PC-9 (cell line): ENCODE measurements at regions not wholly inside any gene's neighbourhood (a gene's known extent, or its start where the extent isn't known, plus 50 kb on each side); places are given as distances from the start of the nearest gene placed in this dataset.

ENCODE experiments used
- BruUV-seq: library from RNA; stranded (reverse); fragments of 400-500 nt; replicated peaks from 2 replicates; lab custom pipeline; 2021; lab: Mats Ljungman, UMichigan
- CTCF ChIA-PET: fragments of 300-600 bp; sonication (Branson Sonifier 250); formaldehyde crosslinking; loops from one replicate; lab custom pipeline; 2022; ENCODE audit warnings: antibody characterized with exemption; lab: Charles Lee
- POLR2A ChIA-PET: fragments of 300-600 bp; sonication (Branson Sonifier 250); formaldehyde crosslinking; loops from one replicate; lab custom pipeline; 2022; ENCODE audit warnings: antibody characterized with exemption; ENCODE audit not compliant: unreplicated experiment; lab: Charles Lee
- DNase-seq, 2 experiments: peaks; one replicate each; pipeline versions ENCODE4 v3.0.0 to v3.0.0-alpha.2; 2015 to 2022; ENCODE audit warnings: mixed read lengths in 1 of 2
- H2AFZ ChIP-seq: fragments of 200-600 bp; sonication (generic); 2 replicates; pipeline ENCODE4 v1.8.1; 2017; ENCODE audit warnings: antibody characterized with exemption
- H3F3A ChIP-seq: fragments of 200-600 bp; sonication (generic); 2 replicates; pipeline ENCODE4 v1.8.1; 2017; ENCODE audit warnings: antibody characterized with exemption, mild to moderate bottlenecking, low read depth; ENCODE audit not compliant: insufficient read depth
- H3K27ac ChIP-seq: fragments of 200-600 bp; sonication (generic); 2 replicates; pipeline ENCODE4 v1.6.1; 2016; ENCODE audit warnings: mixed run types
- H3K27me3 ChIP-seq: fragments of 200-600 bp; sonication (generic); 2 replicates; pipeline ENCODE4 v1.6.1; 2016; ENCODE audit warnings: low read depth, mixed run types; ENCODE audit not compliant: insufficient read depth
- H3K36me3 ChIP-seq: fragments of 200-600 bp; sonication (generic); 2 replicates; pipeline ENCODE4 v1.6.1; 2016; ENCODE audit warnings: low read depth, mixed run types
- H3K4me1 ChIP-seq: fragments of 200-600 bp; sonication (generic); replicated peaks from 2 replicates; pipeline ENCODE4 v1.6.1; 2016; ENCODE audit warnings: mixed run types; ENCODE audit not compliant: insufficient read depth
- H3K4me2 ChIP-seq: fragments of 200-600 bp; sonication (generic); 2 replicates; pipeline ENCODE4 v1.6.1; 2017; ENCODE audit warnings: mixed run types
- H3K4me3 ChIP-seq: fragments of 200-600 bp; sonication (generic); 2 replicates; pipeline ENCODE4 v1.6.1; 2016; ENCODE audit warnings: mixed run types
- H3K79me2 ChIP-seq: fragments of 200-600 bp; sonication (generic); 2 replicates; pipeline ENCODE4 v1.6.1; 2017; ENCODE audit warnings: low read depth, mixed run types
- H3K9me2 ChIP-seq: fragments of 200-600 bp; sonication (generic); 2 replicates; pipeline ENCODE4 v1.8.1; 2017; ENCODE audit warnings: mild to moderate bottlenecking; ENCODE audit not compliant: insufficient read depth
- H3K9me3 ChIP-seq: fragments of 200-600 bp; sonication (generic); 2 replicates; pipeline ENCODE4 v1.8.1; 2016; ENCODE audit warnings: low read depth; ENCODE audit not compliant: insufficient read depth
- H4K20me1 ChIP-seq: fragments of 200-600 bp; sonication (generic); 2 replicates; pipeline ENCODE4 v1.8.1; 2017; ENCODE audit not compliant: insufficient read depth
- CTCF ChIP-seq: fragments of 200-600 bp; sonication (generic); conservative IDR thresholded peaks from 2 replicates; pipeline ENCODE4 v1.6.1; 2017; ENCODE audit warnings: mixed run types, antibody characterized with exemption, mild to moderate bottlenecking, moderate library complexity
- EZH2 ChIP-seq: fragments of 200-600 bp; sonication (generic); IDR thresholded peaks from 2 replicates; pipeline ENCODE4 v1.8.0; 2017; ENCODE audit warnings: antibody characterized with exemption, low read depth
- intact Hi-C: fragments of 100-400 bp; cut with micrococcal nuclease; formaldehyde crosslinking; loops from one replicate; pipeline ENCODE4 v1.10.0; 2022; ENCODE audit not compliant: unreplicated experiment

GRCh38 chr5:159650803-159651202 lies 265.5 kb upstream of the ADRA1B start:
- ChIA-PET CTCF (no interaction called here), POLR2A (interaction anchor here (0.7 kb wide), 1 partner anchor 31 kb away, joined by 4 read pairs; no protein-coding TSS in a partner anchor)
- H3K4me2 ChIP-seq: no peak overlapping the region
- H3K9me3 ChIP-seq: no peaks in the 10 kb centered on the region
- H3K4me1 ChIP-seq: 0 out of 2 replicates have a peak, but pooled peaks cover 3% of the 10 kb centered on the region
- no peaks in the 10 kb centered on the region for H3K36me3 ChIP-seq
- no peaks in the 10 kb centered on the region for H4K20me1 ChIP-seq
- TF ChIP-seq EZH2 (no peak), CTCF (no peak)
- no peaks in the 10 kb centered on the region for H3K79me2 ChIP-seq
- no peaks in the 10 kb centered on the region for H3K27me3 ChIP-seq
- no peak overlapping the region for H3K27ac ChIP-seq
- no peak overlapping the region for H3K4me3 ChIP-seq
- H2AFZ ChIP-seq: no peak overlapping the region
- no peaks in the 10 kb centered on the region for H3F3A ChIP-seq
- H3K9me2 ChIP-seq: no peaks in the 10 kb centered on the region
- no TSS peak for BruUV-seq
- DNase-seq: no peak
- intact Hi-C loops: no loop called here

- ChIA-PET POLR2A (interaction anchor here (0.7 kb wide), 1 partner anchor 138 kb away, joined by 3 read pairs; no protein-coding TSS in a partner anchor), CTCF (no interaction called here)
- no peaks in the 10 kb centered on the region for H3K9me2 ChIP-seq
- H3K4me1 ChIP-seq: peaks cover 17% of the 10 kb centered on the region; the same call in 1 of the 2 replicates
- H3K4me3 ChIP-seq: no peak overlapping the region
- H3K36me3 ChIP-seq: no peaks in the 10 kb centered on the region
- no peak overlapping the region for H2AFZ ChIP-seq
- no peak for TF ChIP-seq CTCF
- TF ChIP-seq EZH2: no peak
- no peaks in the 10 kb centered on the region for H4K20me1 ChIP-seq
- no peaks in the 10 kb centered on the region for H3K79me2 ChIP-seq
- no peaks in the 10 kb centered on the region for H3F3A ChIP-seq
- BruUV-seq: no TSS peak
- no peak overlapping the region for H3K27ac ChIP-seq
- H3K9me3 ChIP-seq: no peaks in the 10 kb centered on the region
- intact Hi-C loops: no loop called here
- DNase-seq: peak; percentile 20 to 50
- no peaks in the 10 kb centered on the region for H3K27me3 ChIP-seq
- H3K4me2 ChIP-seq: no peak overlapping the region
These were observed 260.4 kb upstream of the ADRA1B start for GRCh38 chr5:159655757-159656409.

GRCh38 chr5:159657298-159657697 lies 259.0 kb upstream of the ADRA1B start:
- POLR2A ChIA-PET: no interaction called here
- Histone ChIP-seq H3K4me1 (peaks cover 18% of the 10 kb centered on the region; the same call in 1 of the 2 replicates), H3K4me2 (no peak overlapping the region), H3F3A (no peaks in the 10 kb centered on the region), H4K20me1 (no peaks in the 10 kb centered on the region), H3K27me3 (no peaks in the 10 kb centered on the region), H3K27ac (no peak overlapping the region), H3K79me2 (no peaks in the 10 kb centered on the region), H3K9me2 (no peaks in the 10 kb centered on the region), H3K9me3 (no peaks in the 10 kb centered on the region), H2AFZ (no peak overlapping the region), H3K4me3 (no peak overlapping the region), H3K36me3 (no peaks in the 10 kb centered on the region)
- CTCF ChIA-PET: no interaction called here
- TF ChIP-seq EZH2 (no peak), CTCF (no peak)
- no TSS peak for BruUV-seq
- intact Hi-C loops: no loop called here
- no peak for DNase-seq
